ENCODE measurements at regions not wholly inside any gene's neighbourhood (a gene's known extent, or its start where the extent isn't known, plus 50 kb on each side); places are given as distances from the start of the nearest gene placed in this dataset.
"Not testable (repeated sequence)": the region's sequence is repeated elsewhere in the genome, so short reads cannot be mapped to it uniquely, and the experiment has no call there.

- TF ChIP-seq CTCF (IDR thresholded peaks at IDR 0.05): no peak
- Histone ChIP-seq H3K4me3 (no peak overlapping the region), H3K9me3 (no peaks in the 10 kb centered on the region), H3K4me1 (ENCODE audit: low read depth) (no peaks in the 10 kb centered on the region), H3K36me3 (ENCODE audit: low read depth) (no peaks in the 10 kb centered on the region)
- intact Hi-C loops (cut with DNase I, micrococcal nuclease): no loop called here
- no peak for ATAC-seq
- no peak for DNase-seq
These were observed 163.2 kb upstream of the NBPF11 start for GRCh38 chr1:148315071-148315811.

- Histone ChIP-seq H3K4me3 (no peak overlapping the region), H3K9me3 (no peaks in the 10 kb centered on the region), H3K4me1 (ENCODE audit: low read depth) (no peaks in the 10 kb centered on the region), H3K36me3 (ENCODE audit: low read depth) (no peaks in the 10 kb centered on the region)
- intact Hi-C loops (cut with DNase I, micrococcal nuclease): no loop called here
- no peak for DNase-seq
- TF ChIP-seq CTCF (IDR thresholded peaks at IDR 0.05): no peak
- no peak for ATAC-seq
These were observed 158.7 kb upstream of the NBPF11 start for GRCh38 chr1:148310807-148311206.

- Histone ChIP-seq H3K4me1 (ENCODE audit: low read depth) (no peaks in the 10 kb centered on the region), H3K9me3 (no peaks in the 10 kb centered on the region), H3K4me3 (no peak overlapping the region), H3K36me3 (ENCODE audit: low read depth) (no peaks in the 10 kb centered on the region)
- ATAC-seq (no peak), DNase-seq (no peak)
- intact Hi-C loops (cut with DNase I, micrococcal nuclease): no loop called here
- no peak for TF ChIP-seq CTCF (IDR thresholded peaks at IDR 0.05)
These were observed 157.9 kb upstream of the NBPF11 start for GRCh38 chr1:148309940-148310500.

- no peak for DNase-seq
- ATAC-seq: no peak
These were observed 156.9 kb upstream of the NBPF11 start for GRCh38 chr1:148308832-148309458.

GRCh38 chr1:148307583-148308185 is 155.6 kb upstream of the NBPF11 start:
- no peak overlapping the region for H3K4me3 ChIP-seq
- H3K36me3 ChIP-seq (ENCODE audit: low read depth): no peaks in the 10 kb centered on the region
- intact Hi-C loops (cut with DNase I, micrococcal nuclease): no loop called here
- H3K4me1 ChIP-seq (ENCODE audit: low read depth): peaks cover 6% of the 10 kb centered on the region
- TF ChIP-seq CTCF (IDR thresholded peaks at IDR 0.05): no peak
- peak; percentile 47 for ATAC-seq
- no peak for DNase-seq
- H3K9me3 ChIP-seq: no peaks in the 10 kb centered on the region

More at GRCh38 chr1:148308832-148309458, 156.9 kb upstream of the NBPF11 start:
- no peaks in the 10 kb centered on the region for H3K9me3 ChIP-seq
- no peak for TF ChIP-seq CTCF (IDR thresholded peaks at IDR 0.05)
- no peaks in the 10 kb centered on the region for H3K4me1 ChIP-seq (ENCODE audit: low read depth)
- no peak overlapping the region for H3K4me3 ChIP-seq
- intact Hi-C loops (cut with DNase I, micrococcal nuclease): no loop called here
- H3K36me3 ChIP-seq (ENCODE audit: low read depth): no peaks in the 10 kb centered on the region

- H3K4me1 ChIP-seq (ENCODE audit: low read depth); H3K36me3 ChIP-seq (ENCODE audit: low read depth); ATAC-seq; intact Hi-C loops (cut with DNase I, micrococcal nuclease); H3K4me3 ChIP-seq; H3K9me3 ChIP-seq; DNase-seq: not testable (repeated sequence)
These were observed 152.9 kb upstream of the NBPF11 start for GRCh38 chr1:148304935-148305334.

GRCh38 chr1:148302586-148303364 is 150.7 kb upstream of the NBPF11 start:
- H3K36me3 ChIP-seq (ENCODE audit: low read depth); H3K4me3 ChIP-seq; H3K9me3 ChIP-seq; H3K4me1 ChIP-seq (ENCODE audit: low read depth); intact Hi-C loops (cut with DNase I, micrococcal nuclease): not testable (repeated sequence)
- peak; percentile 83 for ATAC-seq
- peak in 2 of 3 donors; percentile 55 to 68 for DNase-seq

GRCh38 chr1:148297852-148298251 is 145.8 kb upstream of the NBPF11 start:
- not testable (repeated sequence) for H3K9me3 ChIP-seq, DNase-seq, ATAC-seq

More at GRCh38 chr1:148297852-148298251, 145.8 kb upstream of the NBPF11 start:
- H3K4me3 ChIP-seq; H3K4me1 ChIP-seq (ENCODE audit: low read depth); intact Hi-C loops (cut with DNase I, micrococcal nuclease); H3K36me3 ChIP-seq (ENCODE audit: low read depth): not testable (repeated sequence)
